Keratinocyte (primary cell): ENCODE measurements at regions not wholly inside any gene's neighbourhood (a gene's known extent, or its start where the extent isn't known, plus 50 kb on each side); places are given as distances from the start of the nearest gene placed in this dataset.

Experiments used
- DNase-seq: peaks from one replicate; pipeline ENCODE4 v3.0.0-alpha.2; 2011; ENCODE audit warnings: low read depth, missing footprints, low spot score
- FAIRE-seq: peaks from 2 replicates; lab custom pipeline; 2011; peaks lifted over from hg19 to GRCh38; lab: Jason Lieb, UNC
- H2AFZ ChIP-seq: 2 replicates; pipeline ENCODE4 v1.6.0; 2012; ENCODE audit warnings: low read length, control low read depth, inconsistent platforms; ENCODE audit not compliant: control insufficient read depth
- H3K27ac ChIP-seq: 2 replicates; pipeline ENCODE4 v1.5.1; 2011; ENCODE audit warnings: low read length; ENCODE audit not compliant: control insufficient read depth, insufficient read depth
- H3K27me3 ChIP-seq: 3 replicates; pipeline ENCODE4 v1.6.0; 2011; ENCODE audit warnings: low read length; ENCODE audit not compliant: control insufficient read depth, insufficient read depth; ENCODE audit errors: extremely low read depth
- H3K36me3 ChIP-seq, 2 experiments: 2 replicates in 1 of 2; 3 replicates in 1 of 2; pipeline ENCODE4 v1.5.1; 2011; ENCODE audit warnings: low read length in 2 of 2, mild to moderate bottlenecking in 1 of 2; ENCODE audit not compliant: control insufficient read depth in 2 of 2, insufficient read depth in 2 of 2; ENCODE audit errors: extremely low read depth in 1 of 2
- H3K4me1 ChIP-seq: 3 replicates; pipeline ENCODE4 v1.5.1; 2011; ENCODE audit warnings: low read length; ENCODE audit not compliant: control insufficient read depth, insufficient read depth; ENCODE audit errors: extremely low read depth
- H3K4me2 ChIP-seq: 3 replicates; pipeline ENCODE4 v1.6.0; 2011; ENCODE audit warnings: low read depth, low read length; ENCODE audit not compliant: control insufficient read depth, insufficient read depth; ENCODE audit errors: extremely low read depth
- H3K4me3 ChIP-seq, 3 experiments: fragments of 200-600 bp in 1 of 3; sonication (generic) in 1 of 3; 2 replicates in 2 of 3; 3 replicates in 1 of 3; pipeline ENCODE4 v1.5.1; 2011 to 2016; ENCODE audit warnings: low read length in 3 of 3, mild to moderate bottlenecking in 3 of 3, control low read depth in 2 of 3, inconsistent platforms in 1 of 3, low read depth in 1 of 3, mixed read lengths in 1 of 3, mixed run types in 1 of 3, moderate library complexity in 1 of 3; ENCODE audit not compliant: control insufficient read depth in 2 of 3, insufficient read depth in 2 of 3; ENCODE audit errors: extremely low read depth in 1 of 3
- H3K79me2 ChIP-seq: 2 replicates; pipeline ENCODE4 v1.6.0; 2012; ENCODE audit warnings: low read length; ENCODE audit not compliant: control insufficient read depth, insufficient read depth
- H3K9ac ChIP-seq: 3 replicates; pipeline ENCODE4 v1.6.0; 2011; ENCODE audit warnings: low read length; ENCODE audit not compliant: control insufficient read depth, insufficient read depth; ENCODE audit errors: extremely low read depth
- H3K9me1 ChIP-seq: 3 replicates; pipeline ENCODE4 v1.6.0; 2011; ENCODE audit warnings: low read length; ENCODE audit not compliant: control insufficient read depth, insufficient read depth; ENCODE audit errors: extremely low read depth
- H3K9me3 ChIP-seq: 2 replicates; pipeline ENCODE4 v1.5.1; 2012; ENCODE audit warnings: low read depth, low read length; ENCODE audit not compliant: control insufficient read depth
- H4K20me1 ChIP-seq: 3 replicates; pipeline ENCODE4 v1.6.0; 2011; ENCODE audit warnings: low read length; ENCODE audit not compliant: control insufficient read depth, insufficient read depth; ENCODE audit errors: extremely low read depth
- EZH2 ChIP-seq: IDR thresholded peaks from one replicate; pipeline ENCODE4 v1.6.1; 2012; ENCODE audit warnings: inconsistent platforms, mild to moderate bottlenecking, low read length, moderate library complexity
- dilution Hi-C: fragments of 300-500 bp; cut with MboI; formaldehyde crosslinking; loops from one replicate; pipeline ENCODE4 v1.7.0; 2020; ENCODE audit warnings: low sequenced_read_pairs; ENCODE audit not compliant: extremely low pct_ligation_motif_present
- TF ChIP-seq, protein P1 (sequence below), 3 experiments: IDR thresholded peaks in 1 of 3; conservative IDR thresholded peaks in 1 of 3; optimal IDR thresholded peaks in 1 of 3; 2 replicates in 2 of 3; 3 replicates in 1 of 3; pipeline versions ENCODE3 to v1.5.1; 2011; ENCODE audit warnings: low read length in 3 of 3, mild to moderate bottlenecking in 3 of 3, moderate library complexity in 2 of 3, control low read depth in 1 of 3, inconsistent platforms in 1 of 3; ENCODE audit not compliant: insufficient read depth in 2 of 3; ENCODE audit errors: extremely low read depth in 1 of 3

DNA sequence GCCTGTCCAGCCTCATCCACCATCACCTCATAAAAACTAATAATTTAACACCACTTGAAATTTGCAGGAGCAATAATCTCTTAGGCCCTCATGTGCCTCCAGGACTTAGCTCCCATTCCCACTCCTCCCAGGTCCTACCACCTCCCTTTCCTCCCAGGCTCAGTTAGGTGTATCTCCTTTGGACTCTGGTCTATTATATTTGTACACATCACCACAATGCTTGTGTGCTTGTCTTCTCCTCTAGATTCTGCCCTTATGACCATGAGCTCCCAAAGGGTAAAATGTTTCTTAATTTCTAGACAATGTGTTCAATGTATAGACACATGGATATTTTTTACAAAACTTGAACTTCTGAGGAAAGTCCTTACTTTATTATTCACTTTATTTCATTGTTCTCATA lies 182.0 kb upstream of the ZC3H15 start:
- Histone ChIP-seq H3K9ac (no peak overlapping the region), H3K36me3 (no peaks in the 10 kb centered on the region), H3K9me3 (no peaks in the 10 kb centered on the region), H3K79me2 (no peaks in the 10 kb centered on the region), H3K4me2 (no peak overlapping the region), H4K20me1 (no peaks in the 10 kb centered on the region), H3K27ac (no peak overlapping the region), H2AFZ (no peak overlapping the region), H3K4me3 (no peak overlapping the region), H3K9me1 (no peaks in the 10 kb centered on the region), H3K27me3 (no peaks in the 10 kb centered on the region), H3K4me1 (peaks cover 21% of the 10 kb centered on the region)
- no peak for DNase-seq
- dilution Hi-C loops = no loop called here
- no peak for FAIRE-seq
- no peak for TF ChIP-seq EZH2
- TF ChIP-seq, protein P1, sequence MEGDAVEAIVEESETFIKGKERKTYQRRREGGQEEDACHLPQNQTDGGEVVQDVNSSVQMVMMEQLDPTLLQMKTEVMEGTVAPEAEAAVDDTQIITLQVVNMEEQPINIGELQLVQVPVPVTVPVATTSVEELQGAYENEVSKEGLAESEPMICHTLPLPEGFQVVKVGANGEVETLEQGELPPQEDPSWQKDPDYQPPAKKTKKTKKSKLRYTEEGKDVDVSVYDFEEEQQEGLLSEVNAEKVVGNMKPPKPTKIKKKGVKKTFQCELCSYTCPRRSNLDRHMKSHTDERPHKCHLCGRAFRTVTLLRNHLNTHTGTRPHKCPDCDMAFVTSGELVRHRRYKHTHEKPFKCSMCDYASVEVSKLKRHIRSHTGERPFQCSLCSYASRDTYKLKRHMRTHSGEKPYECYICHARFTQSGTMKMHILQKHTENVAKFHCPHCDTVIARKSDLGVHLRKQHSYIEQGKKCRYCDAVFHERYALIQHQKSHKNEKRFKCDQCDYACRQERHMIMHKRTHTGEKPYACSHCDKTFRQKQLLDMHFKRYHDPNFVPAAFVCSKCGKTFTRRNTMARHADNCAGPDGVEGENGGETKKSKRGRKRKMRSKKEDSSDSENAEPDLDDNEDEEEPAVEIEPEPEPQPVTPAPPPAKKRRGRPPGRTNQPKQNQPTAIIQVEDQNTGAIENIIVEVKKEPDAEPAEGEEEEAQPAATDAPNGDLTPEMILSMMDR (optimal IDR thresholded peaks at IDR 0.05 in 1 of 3, IDR thresholded peaks at IDR 0.05 in 1 of 3, conservative IDR thresholded peaks at IDR 0.05 in 1 of 3; ENCODE audit: extremely low read depth in 1 of 3, insufficient read depth in 2 of 3, low read length in 3 of 3) = no peak

DNA sequence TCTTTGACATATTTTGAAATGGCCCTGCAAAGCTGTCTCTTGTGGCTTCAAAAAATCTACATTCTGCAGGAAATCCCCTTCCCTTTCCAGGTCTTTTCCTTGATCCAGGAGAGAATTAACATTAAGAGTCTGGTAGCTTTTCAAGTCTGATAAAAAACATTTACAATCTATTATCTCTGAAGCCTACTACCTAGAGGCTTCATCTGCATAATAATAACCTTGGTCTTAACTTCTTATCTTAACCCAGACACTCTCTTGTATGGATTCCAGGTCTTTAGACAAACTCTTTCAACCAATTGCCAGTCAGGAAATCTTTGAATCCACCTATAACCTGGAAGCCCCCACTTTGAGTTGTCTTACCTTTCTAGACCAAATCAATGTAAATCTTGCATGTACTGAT lies 179.3 kb upstream of the ZC3H15 start:
- Histone ChIP-seq H3K9ac (no peak overlapping the region), H4K20me1 (no peaks in the 10 kb centered on the region), H3K9me1 (no peaks in the 10 kb centered on the region), H3K9me3 (no peaks in the 10 kb centered on the region), H3K4me1 (peaks cover 21% of the 10 kb centered on the region), H2AFZ (no peak overlapping the region), H3K27me3 (no peaks in the 10 kb centered on the region), H3K79me2 (no peaks in the 10 kb centered on the region), H3K4me3 (no peak overlapping the region), H3K27ac (no peak overlapping the region), H3K36me3 (no peaks in the 10 kb centered on the region), H3K4me2 (no peak overlapping the region)
- TF ChIP-seq, protein P1 (optimal IDR thresholded peaks at IDR 0.05 in 1 of 3, IDR thresholded peaks at IDR 0.05 in 1 of 3, conservative IDR thresholded peaks at IDR 0.05 in 1 of 3; ENCODE audit: extremely low read depth in 1 of 3, insufficient read depth in 2 of 3, low read length in 3 of 3) = no peak
- no peak for TF ChIP-seq EZH2
- dilution Hi-C loops = no loop called here
- no peak for FAIRE-seq
- DNase-seq = no peak
